AG08396 (cell line): ENCODE measurements at regions not wholly inside any gene's neighbourhood (a gene's known extent, or its start where the extent isn't known, plus 50 kb on each side); places are given as distances from the start of the nearest gene placed in this dataset.
"Not testable (repeated sequence)": the region's sequence is repeated elsewhere in the genome, so short reads cannot be mapped to it uniquely, and the experiment has no call there.

ENCODE experiments used
- DNase-seq: peaks from one replicate; pipeline ENCODE4 v3.0.0; 2012; ENCODE audit warnings: low spot score, mixed read lengths

DNA sequence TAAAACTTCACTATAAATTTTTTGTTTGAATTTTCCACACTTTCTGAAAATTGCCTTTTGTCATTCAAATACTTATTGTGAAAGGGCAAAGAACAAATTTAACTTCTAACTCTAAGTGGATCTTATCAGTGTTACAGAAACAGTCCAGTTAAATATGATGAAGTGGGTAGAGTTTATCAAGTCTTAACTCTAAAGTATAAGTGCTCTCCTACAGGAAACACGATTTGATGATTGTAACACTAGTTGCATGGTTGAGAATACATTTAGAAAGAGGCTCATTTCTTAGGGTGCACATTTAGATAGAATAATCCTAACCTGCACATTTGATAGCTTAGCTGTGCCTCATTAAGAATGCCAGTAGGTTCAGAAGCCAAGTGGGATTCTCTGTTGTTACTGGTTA is 838.3 kb upstream of the ATXN7L3B start:
- no peak for DNase-seq

DNA sequence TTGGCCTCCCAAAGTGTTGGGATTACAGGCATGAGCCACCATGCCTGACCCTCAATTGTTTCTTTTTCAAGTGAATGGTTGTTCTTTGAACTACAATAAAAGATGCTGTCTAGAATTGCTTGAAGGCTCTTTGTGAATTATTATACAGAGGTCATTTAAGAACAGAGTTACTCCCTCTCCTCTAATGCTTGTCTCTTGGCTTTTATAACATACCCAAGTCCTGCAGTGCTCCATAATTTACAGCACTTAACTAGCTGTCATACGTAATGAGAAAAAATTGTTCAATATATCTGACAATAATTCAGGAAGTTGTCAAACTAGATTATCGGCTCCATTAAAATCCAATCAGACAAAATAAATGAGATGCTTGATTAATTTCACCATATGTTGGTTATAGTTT is 823.0 kb upstream of the ATXN7L3B start:
- no peak for DNase-seq

- DNase-seq, result not testable (repeated sequence)
Observed at GRCh38 chr12:73716143-73716542, 821.5 kb upstream of the ATXN7L3B start.

GRCh38 chr12:73719223-73719622 is 818.4 kb upstream of the ATXN7L3B start:
- DNase-seq, result no peak

- DNase-seq, result no peak
Observed at GRCh38 chr12:73726881-73727280, 810.8 kb upstream of the ATXN7L3B start.

GRCh38 chr12:73731658-73732057 is 806.0 kb upstream of the ATXN7L3B start:
- DNase-seq, result no peak

DNA sequence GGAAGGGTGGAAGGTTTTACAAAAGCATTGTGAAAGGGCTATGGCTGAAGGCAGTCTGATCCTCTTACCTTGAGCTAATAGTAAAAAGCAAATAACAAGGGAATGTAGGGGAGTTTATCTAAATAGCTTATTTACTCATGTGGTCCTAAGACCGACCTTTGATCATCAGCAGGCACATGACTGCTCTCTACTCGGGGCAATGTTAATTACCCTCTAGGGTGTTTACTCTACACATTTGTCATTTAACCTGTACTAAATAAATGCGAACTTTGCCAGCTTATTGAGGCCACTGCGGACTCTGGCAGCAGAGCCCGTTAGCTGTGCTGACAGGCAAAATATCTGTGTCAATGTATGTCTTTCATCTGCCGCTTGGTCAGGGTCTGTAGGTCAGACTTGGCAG is 768.3 kb upstream of the ATXN7L3B start:
- DNase-seq, result no peak

GRCh38 chr12:73798523-73798922 is 739.1 kb upstream of the ATXN7L3B start:
- DNase-seq, result no peak

GRCh38 chr12:73815072-73815645 is 722.5 kb upstream of the ATXN7L3B start:
- no peak for DNase-seq

DNA sequence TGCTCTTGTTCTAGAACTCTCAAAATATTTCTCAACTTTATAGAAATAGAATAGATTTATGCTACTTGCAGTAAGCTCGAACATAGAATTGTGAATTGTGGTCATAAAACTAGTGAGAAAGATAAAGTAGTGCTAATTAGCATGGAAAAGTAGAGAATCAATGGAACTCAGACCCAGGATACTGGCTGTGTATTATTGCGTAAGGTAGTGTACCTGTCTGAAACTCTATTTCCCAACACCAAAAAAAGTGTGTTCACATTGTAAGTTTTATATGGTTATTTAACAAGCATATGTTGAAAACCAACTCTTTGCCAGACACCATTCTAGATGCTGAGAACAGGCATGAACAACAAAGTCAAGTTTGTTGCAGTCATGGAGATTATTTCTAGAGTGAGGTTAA is 720.5 kb upstream of the ATXN7L3B start:
- no peak for DNase-seq

DNA sequence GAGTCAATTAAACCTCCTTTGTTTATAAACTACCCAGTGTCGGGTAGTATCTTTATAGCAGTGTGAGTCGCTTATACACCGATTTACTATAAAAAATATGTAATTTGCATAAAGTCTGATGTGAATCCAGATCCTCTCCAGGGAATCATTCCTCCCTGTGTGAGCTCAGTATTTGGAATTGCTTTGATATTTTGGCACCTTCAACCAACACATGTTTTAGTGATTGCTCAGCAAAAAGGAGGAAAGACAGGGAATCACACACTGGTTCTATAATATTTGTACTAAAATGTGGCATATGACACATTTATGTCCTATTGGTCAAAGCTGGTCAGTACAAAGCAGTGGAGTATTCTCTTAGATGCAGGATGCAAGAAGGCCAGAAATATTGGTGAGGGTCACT is 703.9 kb upstream of the ATXN7L3B start:
- no peak for DNase-seq

GRCh38 chr12:73841963-73842362 is 695.7 kb upstream of the ATXN7L3B start:
- no peak for DNase-seq

DNA sequence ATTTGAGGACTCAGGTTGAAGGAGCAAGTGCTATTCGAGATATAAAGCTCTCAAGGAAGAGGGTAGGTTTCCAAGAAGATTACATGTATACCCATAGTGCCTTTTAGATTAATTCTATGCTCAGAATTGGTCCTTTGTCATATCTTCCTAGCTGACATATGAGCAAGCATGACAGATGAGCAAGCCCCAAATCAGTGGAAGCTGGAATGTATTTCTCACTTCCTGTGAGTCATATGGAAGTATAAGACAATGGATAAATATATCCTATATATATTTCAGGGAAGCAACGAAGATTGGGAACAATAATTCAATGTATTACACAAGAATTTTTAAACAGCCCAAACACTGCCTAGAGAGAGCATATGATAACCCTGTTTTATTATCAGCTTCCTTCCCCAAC is 674.1 kb upstream of the ATXN7L3B start:
- DNase-seq, result no peak

- DNase-seq, result no peak
Observed at GRCh38 chr12:73867147-73867546, 670.5 kb upstream of the ATXN7L3B start.

- not testable (repeated sequence) for DNase-seq
Observed at GRCh38 chr12:73877291-73877690, 660.3 kb upstream of the ATXN7L3B start.

GRCh38 chr12:73892201-73892600 is 645.4 kb upstream of the ATXN7L3B start:
- DNase-seq, result no peak

GRCh38 chr12:73898645-73899044 is 639.0 kb upstream of the ATXN7L3B start:
- DNase-seq, result no peak

- no peak for DNase-seq
Observed at GRCh38 chr12:73902260-73902659, 635.4 kb upstream of the ATXN7L3B start.

GRCh38 chr12:73906757-73907156 is 630.9 kb upstream of the ATXN7L3B start:
- DNase-seq, result no peak

DNA sequence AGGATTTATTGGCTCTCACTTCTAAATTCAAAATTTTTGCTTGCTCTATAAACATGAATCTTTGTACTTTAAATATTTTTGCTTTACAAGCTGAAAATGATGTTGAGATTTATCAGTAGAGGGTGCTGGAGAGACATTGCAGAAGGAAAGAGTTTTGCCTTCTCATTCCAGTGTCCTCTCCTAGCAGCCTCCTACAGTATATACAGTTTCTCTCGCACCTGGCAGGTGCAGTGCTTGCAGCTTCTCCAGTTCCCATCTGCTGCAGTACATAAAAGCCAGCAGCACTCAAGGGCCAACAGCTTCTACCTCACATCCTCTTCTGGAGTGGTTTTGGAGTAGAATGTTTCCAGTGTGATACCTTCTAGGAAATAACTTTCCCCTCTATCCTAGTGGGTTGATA is 601.8 kb upstream of the ATXN7L3B start:
- no peak for DNase-seq

DNA sequence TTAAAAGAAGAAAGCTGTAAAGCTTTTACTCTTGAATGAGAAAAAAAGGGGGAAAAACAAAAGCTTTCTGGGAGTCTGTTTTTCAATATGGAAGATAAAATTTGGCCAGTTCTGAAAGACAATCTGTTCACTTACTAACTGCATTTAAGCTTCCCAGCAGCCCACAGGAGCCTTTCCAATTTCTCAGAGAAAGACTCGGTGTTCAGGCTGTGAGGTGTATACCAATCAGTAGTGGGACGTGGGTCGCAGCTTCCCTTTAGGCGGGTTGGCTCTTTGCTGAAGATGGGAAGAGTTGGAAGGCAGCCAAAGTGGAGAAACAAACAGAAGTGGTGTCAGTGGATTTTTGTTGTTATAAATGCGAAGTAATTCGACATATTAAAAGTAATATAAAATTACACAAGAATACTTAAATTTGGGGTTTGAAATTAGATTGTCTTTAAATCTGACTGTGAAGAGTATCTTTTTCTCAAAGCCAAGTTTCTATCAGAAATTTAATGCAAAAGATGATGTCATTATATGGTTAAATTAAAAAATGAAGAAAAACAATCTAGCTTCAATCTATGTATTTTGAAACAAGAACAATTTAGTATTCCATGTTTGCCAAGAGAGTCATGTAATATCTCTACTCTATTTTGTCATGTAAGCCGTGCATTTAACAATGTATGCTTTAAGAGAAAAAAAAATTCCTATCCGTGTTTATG is 590.2 kb upstream of the ATXN7L3B start:
- no peak for DNase-seq

GRCh38 chr12:73950507-73950906 is 587.1 kb upstream of the ATXN7L3B start:
- no peak for DNase-seq

DNA sequence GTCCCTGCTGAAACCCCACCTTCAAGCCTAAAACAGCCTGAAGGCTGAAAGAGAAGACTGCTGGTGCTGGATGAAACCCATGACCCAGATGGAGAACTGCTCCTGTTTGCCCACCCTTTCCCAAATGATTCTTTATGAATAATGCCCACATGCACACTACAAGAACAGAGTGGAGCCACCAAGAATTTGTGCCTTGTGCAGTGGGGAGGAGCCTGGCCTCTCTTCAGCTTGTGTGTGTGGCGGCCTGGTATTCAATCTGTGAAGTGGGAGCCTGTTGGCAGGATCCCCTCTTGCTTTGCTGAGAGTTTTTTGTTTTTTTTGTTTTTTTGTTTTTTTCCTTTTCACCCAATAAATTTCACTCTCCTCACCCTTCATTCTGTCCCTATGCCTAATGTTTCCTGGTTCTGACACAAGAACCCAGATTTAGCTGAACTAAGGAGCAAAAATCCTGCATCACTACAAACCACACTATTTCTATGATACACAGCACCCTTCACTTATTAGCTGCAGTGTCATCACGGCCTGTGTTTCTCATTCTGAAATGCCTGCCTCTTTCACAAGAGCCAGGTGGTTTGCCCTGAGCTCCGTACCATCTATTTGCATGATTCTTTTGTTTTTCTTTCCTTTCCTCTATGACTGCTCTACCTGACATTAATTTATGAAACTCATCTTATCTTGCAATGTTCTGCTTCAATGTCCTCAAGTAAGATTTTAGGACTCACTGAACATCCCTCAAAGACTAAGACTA is 585.5 kb upstream of the ATXN7L3B start:
- no peak for DNase-seq
